H1 (cell line): ENCODE measurements at regions not wholly inside any gene's neighbourhood (a gene's known extent, or its start where the extent isn't known, plus 50 kb on each side); places are given as distances from the start of the nearest gene placed in this dataset.

ENCODE experiments used
- EGR1 ChIP-seq: IDR thresholded peaks from 2 replicates; pipeline ENCODE4 v1.6.1; 2011; ENCODE audit warnings: low read depth, low read length, borderline replicate concordance
- KDM1A ChIP-seq: fragments of 200-600, 300-600 bp; sonication (generic); IDR thresholded peaks from 2 replicates; pipeline ENCODE4 v1.7.1; 2016; ENCODE audit warnings: mild to moderate bottlenecking, low read length, borderline replicate concordance
- SP2 ChIP-seq: IDR thresholded peaks from 2 replicates; pipeline ENCODE4 v1.6.1; 2012; ENCODE audit warnings: mild to moderate bottlenecking, low read length, inconsistent platforms
- TEAD4 ChIP-seq: IDR thresholded peaks from 2 replicates; pipeline ENCODE4 v1.6.1; 2012; ENCODE audit warnings: low read depth, low read length, inconsistent platforms, mixed read lengths
- TF ChIP-seq, protein P1 (sequence below): fragments of 300-600 bp; sonication (generic); IDR thresholded peaks from 2 replicates; pipeline ENCODE4 v1.7.1; 2012; ENCODE audit warnings: low read length, moderate library complexity, mild to moderate bottlenecking, inconsistent platforms; ENCODE audit not compliant: insufficient replicate concordance

DNA sequence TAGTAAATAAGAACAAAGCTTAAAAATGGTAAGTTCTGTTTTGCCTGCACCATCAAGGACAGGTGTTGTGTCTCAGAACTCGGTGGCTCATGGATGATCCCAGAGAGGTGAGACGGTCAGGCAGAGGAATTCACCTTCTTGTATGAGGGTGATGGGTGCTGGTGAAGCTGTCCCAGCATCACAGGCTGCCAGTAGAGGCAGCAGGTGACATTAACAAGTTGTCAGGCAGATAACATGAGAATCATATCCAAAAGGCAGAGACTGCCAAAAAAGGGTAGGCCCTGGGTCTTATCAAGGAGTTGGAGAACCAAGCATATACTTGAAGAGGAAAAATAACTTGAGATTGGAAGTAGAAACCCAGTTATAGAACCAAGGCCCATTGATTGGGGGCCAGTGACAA is 437.8 kb downstream of the DYNC2H1 start (continued):
- TF ChIP-seq, protein P1, sequence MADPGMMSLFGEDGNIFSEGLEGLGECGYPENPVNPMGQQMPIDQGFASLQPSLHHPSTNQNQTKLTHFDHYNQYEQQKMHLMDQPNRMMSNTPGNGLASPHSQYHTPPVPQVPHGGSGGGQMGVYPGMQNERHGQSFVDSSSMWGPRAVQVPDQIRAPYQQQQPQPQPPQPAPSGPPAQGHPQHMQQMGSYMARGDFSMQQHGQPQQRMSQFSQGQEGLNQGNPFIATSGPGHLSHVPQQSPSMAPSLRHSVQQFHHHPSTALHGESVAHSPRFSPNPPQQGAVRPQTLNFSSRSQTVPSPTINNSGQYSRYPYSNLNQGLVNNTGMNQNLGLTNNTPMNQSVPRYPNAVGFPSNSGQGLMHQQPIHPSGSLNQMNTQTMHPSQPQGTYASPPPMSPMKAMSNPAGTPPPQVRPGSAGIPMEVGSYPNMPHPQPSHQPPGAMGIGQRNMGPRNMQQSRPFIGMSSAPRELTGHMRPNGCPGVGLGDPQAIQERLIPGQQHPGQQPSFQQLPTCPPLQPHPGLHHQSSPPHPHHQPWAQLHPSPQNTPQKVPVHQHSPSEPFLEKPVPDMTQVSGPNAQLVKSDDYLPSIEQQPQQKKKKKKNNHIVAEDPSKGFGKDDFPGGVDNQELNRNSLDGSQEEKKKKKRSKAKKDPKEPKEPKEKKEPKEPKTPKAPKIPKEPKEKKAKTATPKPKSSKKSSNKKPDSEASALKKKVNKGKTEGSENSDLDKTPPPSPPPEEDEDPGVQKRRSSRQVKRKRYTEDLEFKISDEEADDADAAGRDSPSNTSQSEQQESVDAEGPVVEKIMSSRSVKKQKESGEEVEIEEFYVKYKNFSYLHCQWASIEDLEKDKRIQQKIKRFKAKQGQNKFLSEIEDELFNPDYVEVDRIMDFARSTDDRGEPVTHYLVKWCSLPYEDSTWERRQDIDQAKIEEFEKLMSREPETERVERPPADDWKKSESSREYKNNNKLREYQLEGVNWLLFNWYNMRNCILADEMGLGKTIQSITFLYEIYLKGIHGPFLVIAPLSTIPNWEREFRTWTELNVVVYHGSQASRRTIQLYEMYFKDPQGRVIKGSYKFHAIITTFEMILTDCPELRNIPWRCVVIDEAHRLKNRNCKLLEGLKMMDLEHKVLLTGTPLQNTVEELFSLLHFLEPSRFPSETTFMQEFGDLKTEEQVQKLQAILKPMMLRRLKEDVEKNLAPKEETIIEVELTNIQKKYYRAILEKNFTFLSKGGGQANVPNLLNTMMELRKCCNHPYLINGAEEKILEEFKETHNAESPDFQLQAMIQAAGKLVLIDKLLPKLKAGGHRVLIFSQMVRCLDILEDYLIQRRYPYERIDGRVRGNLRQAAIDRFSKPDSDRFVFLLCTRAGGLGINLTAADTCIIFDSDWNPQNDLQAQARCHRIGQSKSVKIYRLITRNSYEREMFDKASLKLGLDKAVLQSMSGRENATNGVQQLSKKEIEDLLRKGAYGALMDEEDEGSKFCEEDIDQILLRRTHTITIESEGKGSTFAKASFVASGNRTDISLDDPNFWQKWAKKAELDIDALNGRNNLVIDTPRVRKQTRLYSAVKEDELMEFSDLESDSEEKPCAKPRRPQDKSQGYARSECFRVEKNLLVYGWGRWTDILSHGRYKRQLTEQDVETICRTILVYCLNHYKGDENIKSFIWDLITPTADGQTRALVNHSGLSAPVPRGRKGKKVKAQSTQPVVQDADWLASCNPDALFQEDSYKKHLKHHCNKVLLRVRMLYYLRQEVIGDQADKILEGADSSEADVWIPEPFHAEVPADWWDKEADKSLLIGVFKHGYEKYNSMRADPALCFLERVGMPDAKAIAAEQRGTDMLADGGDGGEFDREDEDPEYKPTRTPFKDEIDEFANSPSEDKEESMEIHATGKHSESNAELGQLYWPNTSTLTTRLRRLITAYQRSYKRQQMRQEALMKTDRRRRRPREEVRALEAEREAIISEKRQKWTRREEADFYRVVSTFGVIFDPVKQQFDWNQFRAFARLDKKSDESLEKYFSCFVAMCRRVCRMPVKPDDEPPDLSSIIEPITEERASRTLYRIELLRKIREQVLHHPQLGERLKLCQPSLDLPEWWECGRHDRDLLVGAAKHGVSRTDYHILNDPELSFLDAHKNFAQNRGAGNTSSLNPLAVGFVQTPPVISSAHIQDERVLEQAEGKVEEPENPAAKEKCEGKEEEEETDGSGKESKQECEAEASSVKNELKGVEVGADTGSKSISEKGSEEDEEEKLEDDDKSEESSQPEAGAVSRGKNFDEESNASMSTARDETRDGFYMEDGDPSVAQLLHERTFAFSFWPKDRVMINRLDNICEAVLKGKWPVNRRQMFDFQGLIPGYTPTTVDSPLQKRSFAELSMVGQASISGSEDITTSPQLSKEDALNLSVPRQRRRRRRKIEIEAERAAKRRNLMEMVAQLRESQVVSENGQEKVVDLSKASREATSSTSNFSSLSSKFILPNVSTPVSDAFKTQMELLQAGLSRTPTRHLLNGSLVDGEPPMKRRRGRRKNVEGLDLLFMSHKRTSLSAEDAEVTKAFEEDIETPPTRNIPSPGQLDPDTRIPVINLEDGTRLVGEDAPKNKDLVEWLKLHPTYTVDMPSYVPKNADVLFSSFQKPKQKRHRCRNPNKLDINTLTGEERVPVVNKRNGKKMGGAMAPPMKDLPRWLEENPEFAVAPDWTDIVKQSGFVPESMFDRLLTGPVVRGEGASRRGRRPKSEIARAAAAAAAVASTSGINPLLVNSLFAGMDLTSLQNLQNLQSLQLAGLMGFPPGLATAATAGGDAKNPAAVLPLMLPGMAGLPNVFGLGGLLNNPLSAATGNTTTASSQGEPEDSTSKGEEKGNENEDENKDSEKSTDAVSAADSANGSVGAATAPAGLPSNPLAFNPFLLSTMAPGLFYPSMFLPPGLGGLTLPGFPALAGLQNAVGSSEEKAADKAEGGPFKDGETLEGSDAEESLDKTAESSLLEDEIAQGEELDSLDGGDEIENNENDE = no peak
- TF ChIP-seq EGR1 = no peak
- no peak for TF ChIP-seq SP2
- no peak for TF ChIP-seq TEAD4
- no peak for TF ChIP-seq KDM1A
